ENCODE measurements at regions not wholly inside any gene's neighbourhood (a gene's known extent, or its start where the extent isn't known, plus 50 kb on each side); places are given as distances from the start of the nearest gene placed in this dataset.

- Histone ChIP-seq H3K9ac (ENCODE audit: low read depth, low read length) (no peak overlapping the region), H3K4me3 (ENCODE audit: low read depth, low read length) (no peak overlapping the region), H3K9me3 (ENCODE audit: control insufficient read depth, insufficient read depth, low read length) (no peaks in the 10 kb centered on the region), H3K4me1 (ENCODE audit: control insufficient read depth, insufficient read depth, low read length) (no peaks in the 10 kb centered on the region), H3K36me3 (ENCODE audit: control insufficient read depth, insufficient read depth, low read length) (no peaks in the 10 kb centered on the region), H3K27me3 (ENCODE audit: control insufficient read depth, insufficient read depth, low read length) (no peaks in the 10 kb centered on the region)
Observed at GRCh38 chr10:89954061-89954460, 252.7 kb downstream of the KIF20B start.

- Histone ChIP-seq H3K4me1 (ENCODE audit: control insufficient read depth, insufficient read depth, low read length) (no peaks in the 10 kb centered on the region), H3K27me3 (ENCODE audit: control insufficient read depth, insufficient read depth, low read length) (no peaks in the 10 kb centered on the region), H3K4me3 (ENCODE audit: low read depth, low read length) (no peak overlapping the region), H3K36me3 (ENCODE audit: control insufficient read depth, insufficient read depth, low read length) (no peaks in the 10 kb centered on the region), H3K9ac (ENCODE audit: low read depth, low read length) (no peak overlapping the region), H3K9me3 (ENCODE audit: control insufficient read depth, insufficient read depth, low read length) (no peaks in the 10 kb centered on the region)
Observed at GRCh38 chr10:89954787-89955566, 253.6 kb downstream of the KIF20B start.

- H3K4me3 ChIP-seq (ENCODE audit: low read depth, low read length) = no peak overlapping the region
Observed at GRCh38 chr10:89959433-89960110, 258.2 kb downstream of the KIF20B start.

GRCh38 chr10:89963451-89964102, 262.2 kb downstream of the KIF20B start:
- H3K9me3 ChIP-seq (ENCODE audit: control insufficient read depth, insufficient read depth, low read length) = no peaks in the 10 kb centered on the region
- H3K4me1 ChIP-seq (ENCODE audit: control insufficient read depth, insufficient read depth, low read length) = no peaks in the 10 kb centered on the region
- H3K27me3 ChIP-seq (ENCODE audit: control insufficient read depth, insufficient read depth, low read length) = peaks cover 6% of the 10 kb centered on the region
- H3K9ac ChIP-seq (ENCODE audit: low read depth, low read length) = no peak overlapping the region
- no peak overlapping the region for H3K4me3 ChIP-seq (ENCODE audit: low read depth, low read length)
- no peaks in the 10 kb centered on the region for H3K36me3 ChIP-seq (ENCODE audit: control insufficient read depth, insufficient read depth, low read length)

More at GRCh38 chr10:89959433-89960110, 258.2 kb downstream of the KIF20B start:
- H3K9me3 ChIP-seq (ENCODE audit: control insufficient read depth, insufficient read depth, low read length) = no peaks in the 10 kb centered on the region
- H3K27me3 ChIP-seq (ENCODE audit: control insufficient read depth, insufficient read depth, low read length) = peaks cover 6% of the 10 kb centered on the region
- no peak overlapping the region for H3K9ac ChIP-seq (ENCODE audit: low read depth, low read length)
- no peaks in the 10 kb centered on the region for H3K4me1 ChIP-seq (ENCODE audit: control insufficient read depth, insufficient read depth, low read length)
- no peaks in the 10 kb centered on the region for H3K36me3 ChIP-seq (ENCODE audit: control insufficient read depth, insufficient read depth, low read length)

- Histone ChIP-seq H3K9me3 (ENCODE audit: control insufficient read depth, insufficient read depth, low read length) (no peaks in the 10 kb centered on the region), H3K27me3 (ENCODE audit: control insufficient read depth, insufficient read depth, low read length) (peaks cover 8% of the 10 kb centered on the region), H3K9ac (ENCODE audit: low read depth, low read length) (no peak overlapping the region), H3K4me3 (ENCODE audit: low read depth, low read length) (no peak overlapping the region), H3K36me3 (ENCODE audit: control insufficient read depth, insufficient read depth, low read length) (no peaks in the 10 kb centered on the region), H3K4me1 (ENCODE audit: control insufficient read depth, insufficient read depth, low read length) (no peaks in the 10 kb centered on the region)
Observed at GRCh38 chr10:89966211-89966610, 264.8 kb downstream of the KIF20B start.

- Histone ChIP-seq H3K9ac (ENCODE audit: low read depth, low read length) (no peak overlapping the region), H3K9me3 (ENCODE audit: control insufficient read depth, insufficient read depth, low read length) (no peaks in the 10 kb centered on the region), H3K27me3 (ENCODE audit: control insufficient read depth, insufficient read depth, low read length) (peaks cover 40% of the 10 kb centered on the region)
Observed at GRCh38 chr10:89973326-89973725, 271.9 kb downstream of the KIF20B start.

GRCh38 chr10:89975071-89975470, 273.7 kb downstream of the KIF20B start:
- Histone ChIP-seq H3K4me3 (ENCODE audit: low read depth, low read length) (no peak overlapping the region), H3K27me3 (ENCODE audit: control insufficient read depth, insufficient read depth, low read length) (peaks cover 55% of the 10 kb centered on the region)

More at GRCh38 chr10:89973326-89973725, 271.9 kb downstream of the KIF20B start:
- Histone ChIP-seq H3K36me3 (ENCODE audit: control insufficient read depth, insufficient read depth, low read length) (no peaks in the 10 kb centered on the region), H3K4me1 (ENCODE audit: control insufficient read depth, insufficient read depth, low read length) (no peaks in the 10 kb centered on the region), H3K4me3 (ENCODE audit: low read depth, low read length) (no peak overlapping the region)

GRCh38 chr10:89975771-89976170, 274.4 kb downstream of the KIF20B start:
- H3K9me3 ChIP-seq (ENCODE audit: control insufficient read depth, insufficient read depth, low read length) = no peaks in the 10 kb centered on the region
- peaks cover 58% of the 10 kb centered on the region for H3K27me3 ChIP-seq (ENCODE audit: control insufficient read depth, insufficient read depth, low read length)
- H3K4me3 ChIP-seq (ENCODE audit: low read depth, low read length) = no peak overlapping the region
- no peaks in the 10 kb centered on the region for H3K4me1 ChIP-seq (ENCODE audit: control insufficient read depth, insufficient read depth, low read length)
- H3K36me3 ChIP-seq (ENCODE audit: control insufficient read depth, insufficient read depth, low read length) = no peaks in the 10 kb centered on the region
- no peak overlapping the region for H3K9ac ChIP-seq (ENCODE audit: low read depth, low read length)

More at GRCh38 chr10:89975071-89975470, 273.7 kb downstream of the KIF20B start:
- H3K4me1 ChIP-seq (ENCODE audit: control insufficient read depth, insufficient read depth, low read length) = no peaks in the 10 kb centered on the region
- no peaks in the 10 kb centered on the region for H3K9me3 ChIP-seq (ENCODE audit: control insufficient read depth, insufficient read depth, low read length)
- H3K9ac ChIP-seq (ENCODE audit: low read depth, low read length) = no peak overlapping the region
- no peaks in the 10 kb centered on the region for H3K36me3 ChIP-seq (ENCODE audit: control insufficient read depth, insufficient read depth, low read length)

GRCh38 chr10:89978081-89978480, 276.7 kb downstream of the KIF20B start:
- Histone ChIP-seq H3K4me1 (ENCODE audit: control insufficient read depth, insufficient read depth, low read length) (no peaks in the 10 kb centered on the region), H3K9me3 (ENCODE audit: control insufficient read depth, insufficient read depth, low read length) (no peaks in the 10 kb centered on the region), H3K4me3 (ENCODE audit: low read depth, low read length) (no peak overlapping the region), H3K9ac (ENCODE audit: low read depth, low read length) (no peak overlapping the region), H3K36me3 (ENCODE audit: control insufficient read depth, insufficient read depth, low read length) (no peaks in the 10 kb centered on the region), H3K27me3 (ENCODE audit: control insufficient read depth, insufficient read depth, low read length) (peaks cover 80% of the 10 kb centered on the region)

- H3K36me3 ChIP-seq (ENCODE audit: control insufficient read depth, insufficient read depth, low read length) = no peaks in the 10 kb centered on the region
- no peak overlapping the region for H3K9ac ChIP-seq (ENCODE audit: low read depth, low read length)
- H3K4me3 ChIP-seq (ENCODE audit: low read depth, low read length) = no peak overlapping the region
- peaks cover 81% of the 10 kb centered on the region for H3K27me3 ChIP-seq (ENCODE audit: control insufficient read depth, insufficient read depth, low read length)
- H3K4me1 ChIP-seq (ENCODE audit: control insufficient read depth, insufficient read depth, low read length) = no peaks in the 10 kb centered on the region
- H3K9me3 ChIP-seq (ENCODE audit: control insufficient read depth, insufficient read depth, low read length) = no peaks in the 10 kb centered on the region
Observed at GRCh38 chr10:89979726-89980125, 278.3 kb downstream of the KIF20B start.

- Histone ChIP-seq H3K4me3 (ENCODE audit: low read depth, low read length) (no peak overlapping the region), H3K27me3 (ENCODE audit: control insufficient read depth, insufficient read depth, low read length) (peaks cover 77% of the 10 kb centered on the region), H3K9me3 (ENCODE audit: control insufficient read depth, insufficient read depth, low read length) (no peaks in the 10 kb centered on the region), H3K9ac (ENCODE audit: low read depth, low read length) (no peak overlapping the region), H3K4me1 (ENCODE audit: control insufficient read depth, insufficient read depth, low read length) (no peaks in the 10 kb centered on the region), H3K36me3 (ENCODE audit: control insufficient read depth, insufficient read depth, low read length) (no peaks in the 10 kb centered on the region)
Observed at GRCh38 chr10:89980166-89980565, 278.8 kb downstream of the KIF20B start.
